AG20443 (cell line): ENCODE measurements at regions not wholly inside any gene's neighbourhood (a gene's known extent, or its start where the extent isn't known, plus 50 kb on each side); places are given as distances from the start of the nearest gene placed in this dataset.
"Not testable (repeated sequence)": the region's sequence is repeated elsewhere in the genome, so short reads cannot be mapped to it uniquely, and the experiment has no call there.

Experiments
- DNase-seq: peaks from one replicate; pipeline ENCODE4 v3.0.0; 2012; ENCODE audit warnings: low spot score, mixed read lengths

DNA sequence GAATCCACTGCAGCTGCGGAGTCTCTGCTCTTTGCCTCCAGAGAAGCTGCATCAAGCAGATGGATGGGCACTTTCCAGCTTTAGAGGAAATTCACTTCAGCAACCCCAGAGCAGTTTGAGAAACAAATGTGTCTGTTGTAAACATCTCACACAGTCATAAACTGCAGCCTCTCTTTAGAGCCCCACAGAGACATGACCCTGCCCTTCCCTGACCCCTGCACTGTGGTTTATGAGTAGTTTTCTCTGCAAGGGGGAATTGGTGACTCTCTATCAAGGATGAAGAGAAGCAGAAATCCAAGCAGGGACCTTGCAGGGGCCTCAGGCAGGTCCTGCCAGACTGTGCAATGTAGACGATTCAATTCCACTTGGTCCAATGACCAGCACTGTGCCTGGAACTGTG, 160.2 kb downstream of the SH2D4B start:
- DNase-seq, result no peak

DNA sequence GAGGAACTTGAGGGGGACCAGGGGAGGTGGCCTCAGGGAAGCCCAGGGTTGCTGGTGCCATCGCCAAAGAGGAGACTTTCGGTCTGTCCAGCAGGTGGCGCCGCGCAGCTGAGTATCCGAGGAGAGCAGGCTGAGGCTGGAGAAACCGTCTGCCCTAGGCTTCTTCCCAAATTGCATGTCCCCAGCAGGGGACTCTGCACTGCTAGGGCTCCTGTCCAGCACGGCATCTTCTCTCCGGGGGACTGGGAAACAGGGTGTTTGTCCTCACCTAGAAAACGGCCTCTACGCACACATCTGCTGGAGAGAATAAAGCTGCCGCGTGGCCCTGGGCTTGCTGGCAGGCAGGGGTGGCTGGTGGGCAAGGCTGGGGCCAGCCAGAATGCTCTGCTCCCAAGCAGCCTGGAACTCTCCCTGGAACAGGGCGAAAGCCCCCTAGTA, 161.9 kb downstream of the SH2D4B start:
- DNase-seq, result peak; percentile 87

DNA sequence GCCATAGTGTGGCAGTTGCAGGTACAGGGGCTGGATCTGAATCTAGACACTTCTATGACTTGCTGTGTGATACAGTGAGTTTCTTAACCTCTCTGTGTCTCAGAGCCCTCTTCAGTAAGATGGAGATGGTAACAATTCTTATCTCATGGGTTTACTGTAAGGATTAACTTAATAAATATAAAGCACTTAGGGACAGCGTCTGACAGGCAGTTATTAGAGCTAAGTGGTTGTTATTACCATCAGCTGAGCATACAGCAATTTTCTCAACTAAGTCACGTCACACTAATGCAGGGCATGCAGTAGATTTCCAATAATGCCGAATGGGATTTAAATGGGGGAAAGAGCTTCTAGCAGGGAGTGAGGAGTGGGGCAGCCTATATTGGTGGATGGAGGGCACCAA, 162.6 kb downstream of the SH2D4B start:
- no peak for DNase-seq

DNA sequence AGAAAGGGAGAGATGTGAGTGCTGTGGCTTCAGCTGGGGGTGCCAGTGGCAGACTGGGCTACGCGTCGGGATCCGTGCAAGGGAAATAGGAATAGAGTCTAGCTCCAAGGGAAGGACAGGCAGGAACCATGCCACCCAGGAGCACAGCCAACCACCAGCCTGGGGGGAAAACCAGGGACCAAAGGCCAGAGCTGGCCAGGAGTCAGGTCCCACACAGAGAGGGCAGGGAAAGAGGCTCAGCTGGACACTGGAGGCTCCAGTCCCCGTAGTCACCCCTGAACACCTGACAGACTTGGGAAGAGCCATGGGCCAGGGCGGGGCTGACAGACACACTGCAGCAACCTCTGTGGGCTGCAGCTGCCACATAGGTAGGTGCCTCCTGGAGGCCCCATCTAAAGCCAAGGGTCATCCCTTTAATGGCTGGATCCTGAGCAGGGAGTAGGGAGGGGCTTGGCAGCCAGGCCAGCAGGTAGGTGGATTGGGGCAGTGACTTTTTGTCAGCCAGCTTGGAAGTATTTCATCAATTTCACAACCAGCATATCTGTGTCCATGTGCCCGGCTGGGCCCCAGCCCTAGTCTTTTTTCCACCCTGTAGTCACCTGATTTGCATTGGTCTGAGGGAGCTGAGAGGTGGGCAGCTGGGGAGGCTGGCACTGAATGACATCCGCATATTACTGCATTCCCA, 163.2 kb downstream of the SH2D4B start:
- no peak for DNase-seq

DNA sequence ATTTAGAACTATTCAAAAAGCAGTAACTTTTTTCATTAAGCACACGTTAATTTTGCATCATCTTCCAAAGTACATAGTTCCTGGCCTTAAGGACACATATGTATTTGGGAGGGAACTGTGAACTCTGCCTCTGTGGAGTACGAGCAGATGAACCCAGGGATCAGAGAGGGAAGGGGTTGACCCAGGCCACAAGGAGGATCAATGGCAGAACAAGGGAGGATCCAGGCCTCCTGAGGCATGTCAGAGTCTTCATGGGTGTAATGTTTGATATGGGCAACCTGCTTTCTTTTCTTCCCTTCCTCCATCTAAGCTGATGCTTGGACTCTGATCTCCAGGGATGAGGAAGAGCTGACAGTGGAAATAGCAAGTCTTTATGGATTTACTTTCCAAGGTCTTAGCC, 164.0 kb downstream of the SH2D4B start:
- DNase-seq, result no peak

DNA sequence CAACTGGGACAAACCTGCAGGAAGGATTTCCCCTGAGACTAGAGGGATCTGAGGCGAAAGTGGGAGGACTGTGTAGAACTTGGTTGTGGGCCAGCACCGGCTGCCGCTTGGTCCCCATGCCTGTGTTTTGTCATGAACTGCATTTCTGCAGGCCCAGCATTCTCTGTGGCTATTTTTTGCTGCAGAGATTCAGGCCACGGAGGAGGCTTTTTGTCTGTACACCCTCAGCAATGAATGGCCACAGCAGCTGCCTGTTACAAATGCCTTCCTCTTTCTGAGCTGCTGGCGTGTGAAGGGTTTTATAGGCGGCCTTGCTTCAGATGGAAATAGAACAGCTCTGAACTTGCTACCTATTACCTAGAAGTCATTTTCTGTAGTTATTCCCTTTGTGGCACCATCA, 164.4 kb downstream of the SH2D4B start:
- DNase-seq, result no peak

DNA sequence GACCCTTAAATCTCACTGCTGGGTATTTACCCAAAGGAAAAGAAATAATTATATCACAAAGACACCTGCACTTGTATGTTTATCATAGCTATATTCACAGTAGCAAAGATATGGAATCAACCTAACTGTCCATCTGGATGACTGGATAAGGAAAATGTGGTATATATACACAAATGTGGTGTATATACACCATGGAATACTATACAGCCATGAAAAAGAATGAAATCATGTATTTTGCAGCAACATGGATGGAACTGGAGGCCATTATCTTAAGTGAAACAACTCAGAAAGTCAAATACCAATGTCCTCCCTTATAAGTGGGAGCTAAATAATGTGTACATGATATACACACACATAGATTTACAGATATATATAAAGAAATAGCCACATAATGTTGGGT, 168.2 kb downstream of the SH2D4B start:
- DNase-seq, result no peak

DNA sequence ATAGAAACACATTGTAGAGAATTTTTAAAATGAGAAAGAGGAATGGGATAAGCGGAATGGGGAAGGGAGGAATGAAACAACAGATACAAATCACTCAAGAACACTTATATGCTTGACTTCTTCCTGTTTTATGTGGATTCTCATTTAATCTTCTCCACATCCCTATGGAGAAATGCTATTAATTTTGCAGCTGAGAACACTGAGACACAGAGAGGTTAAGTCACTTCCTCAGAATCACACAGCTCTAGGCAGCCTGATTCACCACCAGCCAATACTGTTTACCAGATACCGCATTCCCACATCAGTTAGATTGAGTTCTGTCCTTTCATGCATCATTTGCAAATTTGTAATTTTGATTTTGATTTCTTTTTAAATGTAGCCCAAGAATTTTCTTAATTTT, 170.5 kb downstream of the SH2D4B start:
- DNase-seq, result no peak

DNA sequence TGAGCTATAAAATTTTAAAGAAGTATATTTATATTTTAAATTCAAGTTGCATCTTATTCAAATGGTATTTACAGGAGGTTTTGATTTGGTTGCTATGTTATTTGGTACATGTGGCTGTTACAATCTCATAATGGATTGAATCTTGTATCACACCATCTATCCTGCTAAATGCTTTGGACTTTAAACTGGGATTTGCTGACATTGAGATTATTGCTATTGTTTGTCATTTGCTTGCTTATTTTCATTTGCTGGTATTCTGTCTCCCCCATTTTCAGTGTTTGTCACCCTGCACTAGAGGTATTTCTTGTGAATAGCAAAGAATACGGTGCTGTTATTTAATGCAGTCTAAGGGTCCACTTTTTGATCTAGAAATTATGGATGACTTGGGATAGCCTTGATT, 171.1 kb downstream of the SH2D4B start:
- no peak for DNase-seq

DNA sequence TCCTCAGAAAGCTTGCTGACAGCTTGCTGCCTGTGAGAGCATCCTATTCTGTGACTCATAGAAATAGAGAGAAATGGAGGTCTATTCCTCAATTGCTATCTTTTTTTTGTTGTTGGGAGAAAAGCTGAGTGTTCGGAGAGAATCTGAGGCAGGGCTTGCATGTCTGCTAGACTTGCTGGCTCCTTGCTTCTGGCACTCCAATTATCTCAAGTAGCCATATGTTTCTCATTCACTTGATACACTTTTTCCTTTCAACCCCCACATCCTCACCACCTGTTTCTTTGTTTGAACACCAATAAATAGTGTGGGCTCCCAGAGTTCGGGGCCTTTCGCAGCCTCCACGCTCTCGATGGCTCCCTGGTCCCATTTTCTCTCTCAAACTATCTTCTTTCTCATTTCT, 172.2 kb downstream of the SH2D4B start:
- DNase-seq, result no peak

DNA sequence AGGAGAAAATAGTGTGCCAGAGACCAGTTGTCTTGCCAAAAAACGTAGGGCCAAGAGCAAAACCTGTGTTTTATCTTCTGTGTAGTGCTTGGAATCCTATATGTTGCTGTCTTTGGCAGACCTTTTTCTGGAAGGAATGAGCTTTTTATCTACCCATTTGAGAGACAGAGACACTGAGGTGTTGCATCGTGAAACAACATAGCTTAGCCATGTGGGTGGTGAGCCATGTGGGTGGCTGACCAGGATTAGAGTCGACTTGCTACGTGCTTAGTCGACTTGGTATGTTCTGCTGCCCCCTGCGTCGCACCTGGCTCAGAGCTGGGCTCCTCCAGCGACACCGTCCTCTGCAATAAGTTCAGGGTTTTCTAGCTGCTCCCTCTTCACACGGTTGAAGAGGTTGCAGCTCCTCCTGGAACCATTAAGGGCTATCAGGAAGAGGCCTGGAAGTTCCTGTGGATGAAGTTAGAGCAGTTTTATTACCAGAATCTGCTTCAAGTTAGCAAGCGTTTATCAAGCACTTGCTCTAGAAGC, 175.8 kb downstream of the SH2D4B start:
- no peak for DNase-seq

DNA sequence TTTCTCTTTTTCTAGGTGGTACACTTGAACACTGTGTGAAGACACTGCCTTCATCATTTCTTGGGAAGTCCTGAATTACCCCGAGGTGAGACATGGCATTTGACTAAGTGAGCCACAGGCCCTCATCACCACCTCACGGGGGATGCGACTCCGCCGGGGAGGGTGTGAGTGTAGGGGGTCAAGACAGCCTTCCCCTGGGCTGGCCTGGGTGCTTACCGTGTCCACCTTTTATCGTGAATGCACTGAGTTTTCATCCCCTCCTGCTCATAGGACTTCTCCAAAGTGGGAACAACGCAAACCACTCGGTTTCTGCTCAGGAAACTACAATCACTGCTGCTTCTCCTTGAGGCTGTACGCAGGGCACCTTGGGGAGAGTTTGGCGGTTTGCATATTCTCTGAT, 176.9 kb downstream of the SH2D4B start:
- no peak for DNase-seq

DNA sequence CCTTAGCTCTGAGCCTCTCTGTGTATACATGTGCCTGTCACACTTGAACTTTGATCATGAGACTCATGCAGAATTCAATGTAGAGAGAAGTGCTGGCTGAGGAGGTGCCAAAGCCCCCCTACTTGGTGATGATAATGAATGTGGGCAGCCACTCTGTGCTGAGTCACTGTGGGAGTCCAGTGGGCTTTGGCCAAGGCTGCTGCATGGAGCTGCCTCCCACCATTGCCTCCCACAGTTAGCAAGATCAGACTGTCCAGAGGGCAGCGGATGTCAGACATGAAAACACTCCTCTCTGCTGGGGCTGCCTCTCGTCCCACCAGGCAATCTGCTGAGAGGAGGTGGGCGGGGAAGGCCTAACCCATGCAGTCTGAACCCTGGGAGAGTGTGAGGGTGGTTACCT, 180.3 kb downstream of the SH2D4B start:
- DNase-seq, result no peak

DNA sequence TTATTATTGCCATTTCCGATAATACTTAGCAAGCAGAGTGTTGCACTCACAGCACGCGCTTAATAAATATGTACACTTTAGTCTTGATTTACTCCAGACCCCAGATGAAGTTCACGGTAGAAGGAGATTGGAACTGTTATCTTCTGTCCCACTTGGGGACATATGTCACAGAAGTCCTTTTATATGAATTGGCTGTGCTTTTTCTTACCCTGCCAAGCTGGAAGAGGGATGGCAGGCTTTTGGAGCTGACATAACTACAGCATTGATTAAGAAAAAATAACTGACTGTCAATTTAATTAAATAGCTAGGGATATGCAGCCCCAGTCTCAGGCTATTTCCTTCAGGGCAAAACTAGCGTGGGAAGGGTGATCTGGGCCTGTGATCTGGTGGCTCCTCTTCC, 182.2 kb downstream of the SH2D4B start:
- DNase-seq, result no peak

DNA sequence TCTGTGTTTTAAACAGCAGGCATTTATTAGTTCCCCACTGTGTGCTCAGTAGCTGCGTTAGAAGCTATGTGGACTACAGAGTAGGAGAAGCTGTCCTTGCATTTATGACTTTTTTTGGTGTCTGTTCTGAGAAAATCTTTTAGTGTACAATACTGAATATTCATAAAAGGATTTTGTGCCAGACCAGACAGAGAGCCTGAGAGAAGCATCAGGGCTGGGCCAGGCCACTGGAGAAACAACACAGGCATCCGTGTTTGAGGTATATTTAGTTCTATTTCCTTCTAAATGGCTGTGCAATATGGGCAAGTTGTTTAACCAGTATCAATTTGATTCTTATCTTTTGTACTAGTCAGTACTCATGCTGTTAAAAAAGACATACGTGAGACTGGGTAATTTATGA, 182.8 kb downstream of the SH2D4B start:
- no peak for DNase-seq

DNA sequence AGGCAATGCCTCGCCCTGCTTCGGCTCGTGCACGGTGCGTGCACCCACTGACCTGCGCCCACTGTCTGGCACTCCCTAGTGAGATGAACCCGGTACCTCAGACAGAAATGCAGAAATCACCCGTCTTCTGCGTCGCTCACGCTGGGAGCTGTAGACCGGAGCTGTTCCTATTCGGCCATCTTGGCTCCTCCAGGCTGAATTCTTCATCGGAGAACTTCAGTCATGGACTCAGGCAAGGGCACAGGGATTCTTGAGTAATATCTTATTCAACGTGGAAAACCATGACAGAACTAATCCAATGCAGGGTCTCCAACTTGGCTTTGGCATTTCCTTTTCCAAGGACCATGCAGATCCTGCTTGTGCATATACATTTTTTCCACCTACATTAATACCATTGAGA, 190.7 kb downstream of the SH2D4B start:
- not testable (repeated sequence) for DNase-seq

DNA sequence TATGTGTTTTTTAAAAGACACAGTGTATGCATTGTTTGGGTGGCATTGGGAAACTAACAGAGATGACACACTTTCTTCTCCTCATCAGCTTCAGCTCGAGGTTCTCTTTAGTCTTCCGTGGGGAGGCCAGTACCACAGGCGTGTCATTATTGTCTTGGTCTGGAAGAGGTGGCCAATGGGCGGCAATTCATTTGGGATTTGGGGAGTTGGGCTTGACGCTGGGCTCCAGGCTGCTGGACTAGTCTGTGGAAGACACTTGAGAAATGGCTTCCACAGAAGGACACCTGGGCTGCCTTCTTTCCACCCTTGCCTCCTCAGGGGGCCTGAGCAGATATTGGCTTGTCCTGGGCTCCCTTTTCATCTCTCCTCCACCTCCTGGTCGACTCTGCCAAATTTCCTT, 192.2 kb downstream of the SH2D4B start:
- DNase-seq, result no peak

DNA sequence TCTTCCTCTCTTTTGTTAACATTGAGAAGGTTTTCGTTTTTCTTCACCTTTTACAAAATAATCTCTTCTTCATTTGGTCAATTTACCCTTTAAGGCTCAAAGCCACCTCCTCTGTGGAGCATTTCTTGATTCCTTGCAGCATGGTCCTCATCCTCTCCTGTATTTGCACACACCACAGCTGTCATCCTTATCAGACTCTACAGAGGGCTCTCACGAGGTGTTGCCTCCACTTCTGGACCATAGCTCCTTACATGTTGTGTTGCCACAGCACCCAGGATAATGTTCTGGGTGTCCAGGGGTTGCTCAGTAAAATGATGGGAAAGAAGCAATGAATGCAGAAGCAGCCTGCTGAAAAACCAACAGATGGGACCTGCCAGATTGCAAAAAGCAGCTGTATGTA, 192.8 kb downstream of the SH2D4B start:
- no peak for DNase-seq

DNA sequence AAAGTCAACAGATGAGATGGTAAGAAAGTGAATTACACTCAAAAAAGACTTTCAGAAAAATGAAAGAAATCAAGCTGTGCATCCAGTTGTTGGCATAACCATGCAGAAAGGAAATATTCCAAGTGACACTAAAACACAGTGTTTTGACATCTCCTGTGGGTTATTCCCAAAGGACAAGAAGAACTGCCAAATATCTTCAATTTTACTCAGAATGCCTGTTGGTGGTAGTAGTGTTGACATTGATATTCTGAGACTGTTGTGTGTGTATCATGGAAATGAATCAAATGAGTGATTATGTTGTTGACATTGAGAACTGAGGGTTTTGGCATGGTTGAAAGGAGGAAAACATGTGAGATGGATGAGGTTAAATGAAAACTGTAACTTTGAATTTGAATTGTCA, 196.9 kb downstream of the SH2D4B start:
- no peak for DNase-seq

DNA sequence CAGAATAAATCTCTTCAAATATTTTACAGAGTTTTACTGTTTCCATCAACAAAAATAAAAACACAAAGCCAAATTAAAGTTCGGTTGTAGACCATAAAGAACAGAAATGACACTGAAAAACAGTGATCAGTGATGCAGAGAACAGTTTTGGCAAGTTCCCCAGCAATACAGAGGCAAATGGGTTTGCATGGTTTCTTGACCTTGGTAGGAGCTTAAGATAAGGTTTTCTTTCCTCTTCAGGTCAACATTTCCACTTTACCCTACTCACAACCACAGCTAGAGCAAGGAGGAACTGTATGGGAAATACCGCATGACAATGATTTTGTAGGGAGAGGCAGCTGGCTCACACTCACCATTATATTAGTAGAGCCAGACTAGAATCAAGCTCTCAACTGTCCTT, 199.5 kb downstream of the SH2D4B start:
- no peak for DNase-seq

DNA sequence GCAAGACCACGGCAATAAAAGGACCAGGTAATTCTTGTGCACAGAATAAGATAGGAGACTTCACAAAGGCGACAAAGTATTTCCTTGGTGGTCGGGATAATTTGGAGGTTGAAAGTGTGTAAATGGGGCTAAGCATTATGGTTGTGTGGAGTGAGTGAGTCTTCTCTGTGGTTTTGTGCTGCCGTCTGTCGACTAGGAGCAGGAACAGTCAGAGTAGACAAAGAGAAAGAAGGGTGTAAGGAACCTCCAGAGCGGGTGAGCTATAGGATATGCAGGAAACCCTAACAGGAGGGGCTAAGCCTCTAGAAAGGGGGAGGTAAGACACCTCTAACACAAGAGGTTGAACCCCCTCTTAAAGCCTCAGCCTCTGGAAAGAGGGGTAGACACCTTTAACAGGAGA, 201.6 kb downstream of the SH2D4B start:
- no peak for DNase-seq

DNA sequence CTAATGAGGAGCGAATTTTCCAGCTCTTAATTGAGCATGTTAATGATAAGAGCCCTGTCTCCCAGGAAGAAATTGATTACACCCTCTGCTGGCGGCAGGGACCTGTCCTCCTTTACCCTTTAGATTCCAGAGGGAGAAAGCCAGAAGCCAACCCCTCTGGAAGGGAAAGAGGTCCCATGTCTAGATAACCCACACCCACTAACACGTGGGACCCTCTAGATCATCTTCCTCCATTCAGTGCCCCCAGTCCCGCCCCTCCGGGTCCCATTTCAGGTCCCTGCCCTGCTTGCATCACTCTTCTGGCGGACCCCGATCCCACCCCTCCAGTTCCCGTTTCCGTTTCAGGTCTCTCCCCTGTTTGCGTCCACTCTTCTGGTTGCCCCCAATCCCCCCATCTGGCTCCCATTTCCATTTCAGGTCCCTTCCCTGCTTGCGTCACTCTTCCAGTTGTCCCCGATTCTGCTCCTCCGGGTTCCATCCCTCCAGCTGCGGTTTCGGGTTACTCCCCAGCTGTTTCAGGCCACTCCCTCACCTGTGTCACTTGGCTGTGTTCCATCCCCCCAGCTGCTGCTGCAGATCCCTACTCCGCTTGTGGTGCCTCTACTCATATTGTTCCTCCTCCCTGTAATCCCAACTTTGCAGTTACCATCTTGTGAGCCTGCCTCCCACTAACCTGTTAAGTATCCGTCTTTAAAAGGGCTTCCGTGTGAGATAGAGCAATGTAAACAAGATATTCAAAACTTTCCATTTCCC, 202.4 kb downstream of the SH2D4B start:
- no peak for DNase-seq

DNA sequence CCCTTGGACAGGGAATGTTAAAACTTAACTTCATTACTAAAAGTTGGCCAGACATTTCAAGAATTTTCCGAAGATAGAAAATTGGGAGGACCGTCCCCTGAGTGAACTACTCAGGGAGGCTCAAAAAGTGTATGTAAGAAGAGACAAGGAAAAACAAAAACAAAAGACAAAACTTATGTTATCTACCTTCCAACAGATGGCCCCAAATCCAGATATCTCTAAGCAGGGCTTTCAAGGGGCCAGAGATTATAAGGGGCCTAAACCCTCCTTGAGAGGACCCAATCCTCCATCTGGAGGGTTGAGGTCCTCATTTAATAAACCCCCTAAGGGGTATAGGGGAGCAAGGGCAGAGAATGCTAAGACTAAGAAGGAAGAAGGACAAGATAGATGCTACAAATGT, 203.6 kb downstream of the SH2D4B start:
- DNase-seq, result no peak

DNA sequence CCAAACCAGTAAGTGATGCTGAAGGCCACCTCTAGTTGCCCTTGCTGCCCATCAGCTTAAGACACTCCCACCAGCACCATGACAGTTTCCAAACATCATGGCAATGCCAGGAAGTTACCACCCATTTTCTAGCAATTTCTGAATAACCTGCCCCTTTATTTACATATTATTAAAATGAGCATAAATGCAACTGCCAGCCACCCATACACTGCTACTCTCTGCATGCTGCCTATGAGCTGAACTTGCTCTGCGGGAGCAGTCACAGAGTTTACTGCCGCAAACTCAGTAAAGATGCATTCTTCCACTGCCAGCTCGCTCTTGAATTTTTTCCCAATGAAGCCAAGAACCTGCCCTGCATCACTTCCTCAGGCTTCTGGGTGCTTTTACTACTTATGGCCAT, 212.6 kb downstream of the SH2D4B start:
- DNase-seq, result no peak
